ENCODE measurements at regions not wholly inside any gene's neighbourhood (a gene's known extent, or its start where the extent isn't known, plus 50 kb on each side); places are given as distances from the start of the nearest gene placed in this dataset.
"Not testable (repeated sequence)": the region's sequence is repeated elsewhere in the genome, so short reads cannot be mapped to it uniquely, and the experiment has no call there.

- no peak for DNase-seq
Observed at GRCh38 chr9:29312327-29312726, 1739.0 kb upstream of the C9orf72 start.

GRCh38 chr9:29319736-29320513 is 1746.6 kb upstream of the C9orf72 start:
- DNase-seq: no peak

GRCh38 chr9:29322240-29322639 is 1749.0 kb upstream of the C9orf72 start:
- DNase-seq: no peak

DNA sequence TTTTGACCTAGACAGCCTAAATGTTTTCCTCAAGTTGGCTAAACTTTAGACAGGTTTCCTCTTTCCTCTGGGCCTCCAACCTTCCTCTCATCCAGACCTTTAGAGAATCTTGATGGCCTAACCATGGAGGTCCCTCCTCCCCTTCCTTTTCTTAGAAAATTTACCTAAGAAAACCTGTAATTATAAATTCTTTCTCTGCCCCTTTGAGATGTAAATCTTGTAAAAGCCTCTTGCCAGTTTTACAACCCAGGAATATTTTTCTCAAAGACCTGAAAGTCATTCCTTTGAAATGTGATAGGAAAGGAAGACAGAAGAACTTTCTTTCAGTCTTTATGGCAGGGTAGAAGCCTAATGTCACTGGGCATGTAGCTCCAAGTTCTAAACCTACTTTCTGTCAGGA is 1752.6 kb upstream of the C9orf72 start:
- DNase-seq: no peak

DNA sequence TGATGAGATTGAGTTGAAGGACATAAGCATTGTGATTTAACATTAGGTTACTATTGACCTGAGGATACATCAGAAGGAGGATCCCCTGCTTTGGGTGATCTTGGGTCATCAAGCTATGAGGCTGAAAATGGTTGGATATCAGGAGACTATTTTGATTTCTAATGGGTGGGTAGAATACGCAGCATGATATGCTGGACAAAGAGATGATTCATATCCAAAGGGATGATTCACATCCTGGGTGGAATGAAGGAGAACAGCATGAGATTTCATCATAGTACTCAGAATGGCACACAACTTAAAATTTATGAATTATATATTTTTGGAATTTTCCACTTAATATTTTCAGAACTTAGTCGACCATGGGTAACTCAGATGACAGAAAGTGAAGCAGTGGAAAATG is 1759.5 kb upstream of the C9orf72 start:
- DNase-seq: no peak

- no peak for DNase-seq
Observed at GRCh38 chr9:29336281-29336680, 1763.0 kb upstream of the C9orf72 start.

GRCh38 chr9:29339387-29339786 is 1766.1 kb upstream of the C9orf72 start:
- no peak for DNase-seq

- DNase-seq: no peak
Observed at GRCh38 chr9:29348999-29349398, 1775.7 kb upstream of the C9orf72 start.

- no peak for DNase-seq
Observed at GRCh38 chr9:29389421-29389820, 1816.1 kb upstream of the C9orf72 start.

GRCh38 chr9:29390859-29391258 is 1817.6 kb upstream of the C9orf72 start:
- DNase-seq: no peak

DNA sequence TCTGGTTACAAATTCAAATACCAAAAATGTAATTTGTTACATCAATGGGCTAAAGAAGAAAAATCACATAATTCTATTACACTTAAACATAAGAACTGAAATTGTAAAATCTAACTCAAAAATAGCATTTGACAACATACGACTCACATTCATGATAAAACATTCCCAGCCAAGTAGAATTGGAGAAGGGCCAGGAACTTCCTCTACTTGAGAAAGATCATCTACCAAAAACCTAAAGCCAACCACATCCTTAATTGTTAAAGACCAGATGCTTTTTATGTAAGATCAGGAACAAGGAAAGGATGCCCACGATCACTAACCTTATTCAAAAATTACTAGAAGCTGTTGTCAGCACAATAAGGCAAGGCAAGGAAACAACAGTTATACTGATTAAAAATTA is 1819.8 kb upstream of the C9orf72 start:
- no peak for DNase-seq

DNA sequence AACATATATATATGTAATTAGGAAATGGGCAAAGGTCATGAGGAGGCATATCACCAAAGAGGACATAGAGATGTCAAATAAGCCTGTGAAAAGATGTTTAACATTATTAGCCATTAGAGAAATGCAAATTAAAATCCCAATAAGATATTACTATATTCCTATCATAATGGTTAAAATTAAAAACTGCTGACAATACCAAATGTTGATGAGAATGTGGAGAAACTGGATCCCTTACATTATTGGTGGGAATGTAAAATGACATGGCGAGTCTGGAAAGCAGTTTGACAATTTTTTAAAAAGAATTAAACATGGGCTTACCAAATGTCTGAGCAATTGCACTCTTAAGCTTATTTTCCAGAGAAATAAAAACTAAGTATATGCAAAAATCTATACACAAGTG is 1821.6 kb upstream of the C9orf72 start:
- DNase-seq: no peak

DNA sequence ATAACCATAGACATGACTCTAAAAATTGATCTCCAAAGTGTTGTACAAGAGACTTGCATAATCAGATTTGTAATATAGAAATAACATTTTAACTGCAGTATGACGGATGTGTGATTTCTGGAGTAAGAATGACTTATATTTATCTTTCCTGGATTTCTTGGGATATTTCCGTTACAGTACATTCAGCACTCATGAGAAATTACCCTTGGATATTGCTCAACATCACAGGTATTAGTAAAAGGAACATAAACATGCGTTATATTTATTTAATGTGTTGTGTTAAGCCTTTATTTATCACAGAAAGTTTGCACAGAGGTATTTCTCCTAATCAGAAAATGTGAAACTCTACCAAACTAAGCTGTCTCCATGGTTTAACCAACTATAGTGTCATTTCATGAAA is 1823.9 kb upstream of the C9orf72 start:
- DNase-seq: no peak

GRCh38 chr9:29416204-29416603 is 1842.9 kb upstream of the C9orf72 start:
- no peak for DNase-seq

GRCh38 chr9:29422438-29422837 is 1849.2 kb upstream of the C9orf72 start:
- no peak for DNase-seq

DNA sequence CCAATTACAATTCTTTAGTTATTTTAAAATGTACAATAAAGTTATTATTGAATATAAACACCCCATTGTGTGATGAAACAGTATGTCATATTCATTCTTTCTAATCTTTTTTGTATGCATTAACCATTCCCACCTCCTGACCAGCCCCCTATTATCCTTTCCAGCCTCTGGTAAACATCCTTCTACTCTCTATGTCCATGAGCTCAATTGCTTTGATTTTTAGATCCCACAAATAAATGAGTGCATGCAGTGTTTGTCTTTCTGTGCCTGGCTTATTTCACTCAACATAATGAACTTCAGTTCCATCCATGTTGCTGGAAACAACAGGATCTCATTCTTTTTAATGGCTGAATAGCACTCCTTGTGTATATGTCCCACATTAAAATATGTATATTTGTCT is 1858.9 kb upstream of the C9orf72 start:
- DNase-seq: no peak

GRCh38 chr9:29432656-29433055 is 1859.4 kb upstream of the C9orf72 start:
- not testable (repeated sequence) for DNase-seq

GRCh38 chr9:29435368-29435767 is 1862.1 kb upstream of the C9orf72 start:
- no peak for DNase-seq

- DNase-seq: no peak
Observed at GRCh38 chr9:29437526-29437925, 1864.2 kb upstream of the C9orf72 start.

GRCh38 chr9:29439961-29440360 is 1866.7 kb upstream of the C9orf72 start:
- DNase-seq: peak; percentile 2

DNA sequence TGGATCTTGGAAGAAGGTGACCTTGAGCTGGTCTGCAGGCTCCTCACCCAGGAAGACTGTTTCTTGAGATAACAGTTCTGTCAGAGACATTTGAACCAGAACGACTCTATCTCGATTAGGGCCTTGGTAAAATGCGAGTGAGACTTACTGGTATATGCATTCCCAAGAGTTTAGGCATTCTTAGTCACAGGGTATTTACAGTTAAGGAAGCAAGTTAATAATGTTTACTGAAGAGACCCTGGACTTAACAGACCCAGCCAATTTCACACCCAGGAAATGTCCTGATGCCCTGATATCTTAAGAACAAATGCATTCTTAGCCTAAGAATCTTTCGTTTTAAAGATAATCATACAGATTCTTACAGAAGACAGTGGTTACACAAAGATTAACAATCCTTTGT is 1867.2 kb upstream of the C9orf72 start:
- DNase-seq: no peak

DNA sequence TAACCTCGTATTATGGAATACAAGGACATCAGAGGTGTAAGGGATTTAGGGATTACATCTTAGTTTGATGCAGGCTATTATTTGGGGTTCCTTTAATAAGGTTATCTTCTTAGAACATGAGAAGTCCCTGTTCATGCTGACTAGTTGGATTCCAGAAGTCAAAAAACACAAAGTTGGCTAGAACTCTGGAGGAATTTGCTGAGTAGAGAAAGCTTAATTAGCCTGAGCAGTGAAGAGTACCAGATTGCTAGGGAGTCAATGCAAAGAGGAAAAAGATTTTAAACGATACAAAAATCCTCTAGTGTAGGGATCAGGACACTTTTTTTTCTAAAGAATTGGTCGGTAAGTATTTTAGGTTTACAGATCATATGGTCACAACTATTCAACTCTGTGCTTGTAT is 1872.5 kb upstream of the C9orf72 start:
- no peak for DNase-seq

- peak; percentile 53 for DNase-seq
Observed at GRCh38 chr9:29449306-29449705, 1876.0 kb upstream of the C9orf72 start.

DNA sequence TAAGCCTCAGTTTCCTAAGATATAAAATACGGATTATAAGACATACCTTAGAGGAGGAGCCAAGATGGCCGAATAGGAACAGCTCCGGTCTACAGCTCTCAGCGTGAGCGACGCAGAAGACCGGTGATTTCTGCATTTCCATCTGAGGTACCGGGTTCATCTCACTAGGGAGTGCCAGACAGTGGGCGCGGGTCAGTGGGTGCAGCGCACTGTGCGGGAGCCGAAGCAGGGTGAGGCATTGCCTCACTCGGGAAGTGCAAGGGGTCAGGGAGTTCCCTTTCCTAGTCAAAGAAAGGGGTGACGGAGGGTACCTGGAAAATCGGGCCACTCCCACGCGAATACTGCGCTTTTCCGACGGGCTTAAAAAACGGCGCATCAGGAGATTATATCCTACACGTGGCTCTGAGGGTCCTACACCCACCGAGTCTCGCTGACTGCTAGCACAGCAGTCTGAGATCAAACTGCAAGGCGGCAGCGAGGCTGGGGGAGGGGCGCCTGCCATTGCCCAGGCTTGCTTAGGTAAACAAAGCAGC is 1877.1 kb upstream of the C9orf72 start:
- not testable (repeated sequence) for DNase-seq

GRCh38 chr9:29456940-29457339 is 1883.7 kb upstream of the C9orf72 start:
- DNase-seq: no peak
